CD4-positive, CD25-positive, alpha-beta regulatory T cell (primary cell): ENCODE measurements at regions not wholly inside any gene's neighbourhood (a gene's known extent, or its start where the extent isn't known, plus 50 kb on each side); places are given as distances from the start of the nearest gene placed in this dataset.

Experiments
- ATAC-seq, 2 donors: fragments of 150-1000 bp; cut with Tn5 transposase; one replicate each; pipeline ENCODE4 v1.10.0; 2021; ENCODE audit warnings: low read depth in 2 of 2, moderate number of reproducible peaks in 2 of 2, moderate library complexity in 1 of 2
- DNase-seq, 3 donors: peaks; one replicate each; pipeline versions ENCODE4 v3.0.0 to v3.0.0-alpha.2; 2012 to 2022; ENCODE audit warnings: mixed read lengths in 1 of 3
- H3K27ac ChIP-seq: one replicate; pipeline ENCODE4 v1.7.0; 2013; ENCODE audit warnings: mild to moderate bottlenecking, low read length; ENCODE audit not compliant: insufficient read depth, poor library complexity, severe bottlenecking
- H3K27me3 ChIP-seq: one replicate; pipeline ENCODE4 v1.7.0; 2013; ENCODE audit warnings: low read length; ENCODE audit not compliant: control insufficient read depth, insufficient read depth
- H3K36me3 ChIP-seq: one replicate; pipeline ENCODE4 v1.7.0; 2013; ENCODE audit warnings: mild to moderate bottlenecking, low read length, moderate library complexity; ENCODE audit not compliant: control insufficient read depth, insufficient read depth
- H3K4me1 ChIP-seq: 2 replicates; pipeline ENCODE4 v1.7.0; 2013; ENCODE audit warnings: mild to moderate bottlenecking, low read length; ENCODE audit not compliant: insufficient read depth, control insufficient read depth, poor library complexity, severe bottlenecking
- H3K4me3 ChIP-seq: one replicate; pipeline ENCODE4 v1.7.0; 2013; ENCODE audit warnings: low read depth, mild to moderate bottlenecking, low read length, moderate library complexity
- H3K9me3 ChIP-seq, 2 experiments: 1 replicate in 1 of 2; 2 replicates in 1 of 2; pipeline ENCODE4 v1.7.0; 2013; ENCODE audit warnings: low read length in 2 of 2, mild to moderate bottlenecking in 1 of 2, moderate library complexity in 1 of 2; ENCODE audit not compliant: control insufficient read depth in 2 of 2
- H3K27ac Mint-ChIP-seq, 3 donors: one replicate each; pipeline ENCODE4 v1.8.0; 2020 to 2022; ENCODE audit warnings: mild to moderate bottlenecking in 3 of 3, mixed read lengths in 3 of 3, moderate library complexity in 2 of 3
- H3K27me3 Mint-ChIP-seq: one replicate; pipeline ENCODE4 v1.8.0; 2022; ENCODE audit warnings: mild to moderate bottlenecking, mixed read lengths
- H3K36me3 Mint-ChIP-seq: one replicate; pipeline ENCODE4 v1.8.0; 2020; ENCODE audit warnings: mixed read lengths
- H3K4me1 Mint-ChIP-seq, 4 donors: one replicate each; pipeline ENCODE4 v1.8.0; 2020 to 2022; ENCODE audit warnings: mixed read lengths in 4 of 4, mild to moderate bottlenecking in 1 of 4
- H3K4me3 Mint-ChIP-seq, 4 donors: one replicate each; pipeline ENCODE4 v1.8.0; 2020 to 2022; ENCODE audit warnings: mild to moderate bottlenecking in 4 of 4, mixed read lengths in 4 of 4, moderate library complexity in 3 of 4
- H3K9me3 Mint-ChIP-seq, 7 donors: one replicate each; pipeline ENCODE4 v1.8.0; 2020 to 2022; ENCODE audit warnings: mixed read lengths in 7 of 7, mild to moderate bottlenecking in 3 of 7, moderate library complexity in 2 of 7

- no peaks in the 10 kb centered on the region for H3K36me3 Mint-ChIP-seq
- ATAC-seq, result no peak
- Histone ChIP-seq H3K36me3 (no peaks in the 10 kb centered on the region), H3K9me3 (no peaks in the 10 kb centered on the region), H3K27me3 (no peaks in the 10 kb centered on the region), H3K27ac (no peak overlapping the region), H3K4me1 (no peaks in the 10 kb centered on the region), H3K4me3 (no peak overlapping the region)
- H3K27ac Mint-ChIP-seq, result no peak overlapping the region
- H3K4me1 Mint-ChIP-seq, result no peaks in the 10 kb centered on the region
- H3K27me3 Mint-ChIP-seq, result no peaks in the 10 kb centered on the region
- no peak overlapping the region for H3K4me3 Mint-ChIP-seq
- no peak for DNase-seq
- peaks cover 0 to 12% (median 3%) of the 10 kb centered on the region in 7 donors for H3K9me3 Mint-ChIP-seq
Observed at GRCh38 chr12:84435682-84436081, 476.9 kb downstream of the SLC6A15 start.

GRCh38 chr12:84422340-84422739, 490.3 kb downstream of the SLC6A15 start:
- no peaks in the 10 kb centered on the region for H3K36me3 ChIP-seq
- H3K9me3 ChIP-seq, result no peaks in the 10 kb centered on the region
- Mint-ChIP-seq H3K9me3 (peaks cover 0 to 4% (median 0%) of the 10 kb centered on the region in 7 donors), H3K27me3 (no peaks in the 10 kb centered on the region), H3K36me3 (no peaks in the 10 kb centered on the region), H3K4me3 (no peak overlapping the region), H3K4me1 (no peaks in the 10 kb centered on the region), H3K27ac (no peak overlapping the region)
- H3K4me3 ChIP-seq, result no peak overlapping the region
- no peak overlapping the region for H3K27ac ChIP-seq
- H3K4me1 ChIP-seq, result no peaks in the 10 kb centered on the region
- DNase-seq (no peak), ATAC-seq (no peak)
- no peaks in the 10 kb centered on the region for H3K27me3 ChIP-seq

DNA sequence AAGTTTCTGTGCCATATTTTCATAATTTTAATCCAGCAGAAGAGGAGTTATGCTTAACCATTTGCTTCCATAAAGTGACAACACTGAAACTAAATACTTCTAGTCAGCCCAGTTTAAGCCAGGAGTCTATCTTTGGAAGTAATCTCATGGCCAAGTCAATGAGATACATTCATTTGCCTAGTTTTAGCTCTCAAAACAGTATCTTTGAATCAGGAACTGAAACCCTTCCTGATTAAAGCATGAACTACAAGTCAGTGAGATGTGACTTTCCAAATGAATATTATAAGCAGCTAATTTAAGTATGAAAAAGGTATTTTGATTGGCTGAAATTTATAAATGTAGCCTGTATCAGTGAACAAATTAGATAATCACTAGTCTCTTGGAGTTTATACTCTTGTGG, 491.5 kb downstream of the SLC6A15 start:
- H3K36me3 ChIP-seq, result no peaks in the 10 kb centered on the region
- Mint-ChIP-seq H3K36me3 (no peaks in the 10 kb centered on the region), H3K4me3 (no peak overlapping the region), H3K9me3 (peaks cover 0 to 4% (median 0%) of the 10 kb centered on the region in 7 donors), H3K4me1 (no peaks in the 10 kb centered on the region), H3K27me3 (no peaks in the 10 kb centered on the region), H3K27ac (no peak overlapping the region)
- DNase-seq (no peak), ATAC-seq (no peak)
- no peaks in the 10 kb centered on the region for H3K9me3 ChIP-seq
- H3K4me3 ChIP-seq, result no peak overlapping the region
- no peaks in the 10 kb centered on the region for H3K27me3 ChIP-seq
- H3K27ac ChIP-seq, result no peak overlapping the region
- H3K4me1 ChIP-seq, result no peaks in the 10 kb centered on the region

DNA sequence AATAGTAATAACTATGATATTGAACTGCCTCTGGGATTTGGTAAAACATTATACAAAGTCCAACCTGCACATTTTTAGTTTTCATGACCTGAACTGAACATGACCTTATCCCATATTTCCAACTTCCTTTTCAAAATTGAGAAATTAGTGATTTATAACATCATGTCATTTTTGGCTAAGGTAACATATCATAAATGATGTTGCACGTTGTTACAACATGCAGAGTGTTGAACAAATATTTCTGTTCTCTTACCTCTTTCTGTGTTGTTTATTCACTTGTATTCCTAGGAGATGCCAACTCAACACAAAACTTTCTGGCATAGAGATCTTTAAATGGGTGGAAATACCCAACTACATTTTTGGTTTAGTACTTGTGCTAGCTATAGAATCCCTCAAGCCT, 496.0 kb downstream of the SLC6A15 start:
- H3K27ac ChIP-seq, result no peak overlapping the region
- Mint-ChIP-seq H3K27me3 (no peaks in the 10 kb centered on the region), H3K9me3 (peaks cover 0 to 5% (median 0%) of the 10 kb centered on the region in 7 donors), H3K27ac (no peak overlapping the region), H3K36me3 (no peaks in the 10 kb centered on the region), H3K4me1 (no peaks in the 10 kb centered on the region), H3K4me3 (no peak overlapping the region)
- no peak overlapping the region for H3K4me3 ChIP-seq
- no peaks in the 10 kb centered on the region for H3K4me1 ChIP-seq
- H3K36me3 ChIP-seq, result no peaks in the 10 kb centered on the region
- no peak for ATAC-seq
- no peaks in the 10 kb centered on the region for H3K9me3 ChIP-seq
- no peak for DNase-seq
- no peaks in the 10 kb centered on the region for H3K27me3 ChIP-seq

GRCh38 chr12:84415946-84416345, 496.7 kb downstream of the SLC6A15 start:
- H3K27ac ChIP-seq, result no peak overlapping the region
- peaks cover 0 to 5% (median 0%) of the 10 kb centered on the region in 7 donors for H3K9me3 Mint-ChIP-seq
- no peaks in the 10 kb centered on the region for H3K27me3 Mint-ChIP-seq
- DNase-seq (no peak), ATAC-seq (no peak)
- H3K27ac Mint-ChIP-seq, result no peak overlapping the region
- H3K27me3 ChIP-seq, result no peaks in the 10 kb centered on the region
- H3K4me1 Mint-ChIP-seq, result no peaks in the 10 kb centered on the region
- H3K36me3 Mint-ChIP-seq, result no peaks in the 10 kb centered on the region
- H3K4me3 ChIP-seq, result no peak overlapping the region
- H3K36me3 ChIP-seq, result no peaks in the 10 kb centered on the region
- H3K4me1 ChIP-seq, result no peaks in the 10 kb centered on the region
- no peak overlapping the region for H3K4me3 Mint-ChIP-seq
- H3K9me3 ChIP-seq, result no peaks in the 10 kb centered on the region

- peaks cover 0 to 5% (median 0%) of the 10 kb centered on the region in 7 donors for H3K9me3 Mint-ChIP-seq
Observed at GRCh38 chr12:84413656-84414055, 498.9 kb downstream of the SLC6A15 start.

DNA sequence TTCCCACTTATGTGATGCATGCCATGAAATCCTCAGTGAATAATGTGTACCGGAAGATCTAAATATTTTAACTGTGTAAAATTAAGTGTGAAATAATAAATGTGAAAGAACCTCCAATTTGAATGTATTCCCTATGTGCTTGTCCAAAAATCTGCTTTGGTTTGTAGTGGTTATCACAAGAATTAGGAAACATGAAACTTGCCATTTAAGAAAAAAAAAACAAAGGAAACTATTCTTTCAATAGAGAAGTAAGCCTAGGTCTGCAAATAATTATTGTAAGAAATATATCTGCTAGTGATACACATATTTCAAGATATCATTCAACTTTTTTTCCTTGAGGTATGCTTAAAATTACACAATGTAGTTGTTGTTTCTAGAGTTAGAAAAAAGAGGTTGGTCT, 500.4 kb downstream of the SLC6A15 start:
- Histone ChIP-seq H3K27me3 (no peaks in the 10 kb centered on the region), H3K27ac (no peak overlapping the region), H3K4me3 (no peak overlapping the region), H3K9me3 (no peaks in the 10 kb centered on the region), H3K36me3 (no peaks in the 10 kb centered on the region), H3K4me1 (no peaks in the 10 kb centered on the region)
- Mint-ChIP-seq H3K27me3 (no peaks in the 10 kb centered on the region), H3K4me3 (no peak overlapping the region), H3K4me1 (no peaks in the 10 kb centered on the region), H3K36me3 (no peaks in the 10 kb centered on the region), H3K27ac (no peak overlapping the region), H3K9me3 (peaks cover 0 to 5% (median under 1%) of the 10 kb centered on the region in 7 donors)
- no peak for ATAC-seq
- no peak for DNase-seq

More at GRCh38 chr12:84413656-84414055, 498.9 kb downstream of the SLC6A15 start:
- DNase-seq, result no peak
- Histone ChIP-seq H3K27ac (no peak overlapping the region), H3K36me3 (no peaks in the 10 kb centered on the region), H3K4me3 (no peak overlapping the region), H3K27me3 (no peaks in the 10 kb centered on the region), H3K9me3 (no peaks in the 10 kb centered on the region), H3K4me1 (no peaks in the 10 kb centered on the region)
- H3K27me3 Mint-ChIP-seq, result no peaks in the 10 kb centered on the region
- no peak overlapping the region for H3K4me3 Mint-ChIP-seq
- no peaks in the 10 kb centered on the region for H3K4me1 Mint-ChIP-seq
- H3K27ac Mint-ChIP-seq, result no peak overlapping the region
- no peak for ATAC-seq
- H3K36me3 Mint-ChIP-seq, result no peaks in the 10 kb centered on the region

GRCh38 chr12:84411031-84411430, 501.6 kb downstream of the SLC6A15 start:
- no peaks in the 10 kb centered on the region for H3K9me3 ChIP-seq
- Mint-ChIP-seq H3K4me3 (no peak overlapping the region), H3K27ac (peak overlapping the region in 1 of 3 donors; percentile 46), H3K27me3 (no peaks in the 10 kb centered on the region), H3K4me1 (no peaks in the 10 kb centered on the region), H3K36me3 (no peaks in the 10 kb centered on the region), H3K9me3 (peaks cover 0 to 5% (median 2%) of the 10 kb centered on the region in 7 donors)
- H3K4me3 ChIP-seq, result no peak overlapping the region
- no peak for ATAC-seq
- H3K36me3 ChIP-seq, result no peaks in the 10 kb centered on the region
- H3K4me1 ChIP-seq, result no peaks in the 10 kb centered on the region
- H3K27ac ChIP-seq, result no peak overlapping the region
- no peak for DNase-seq
- no peaks in the 10 kb centered on the region for H3K27me3 ChIP-seq
